Upper lobe of left lung (tissue), 6 donors: ENCODE measurements at regions not wholly inside any gene's neighbourhood (a gene's known extent, or its start where the extent isn't known, plus 50 kb on each side); places are given as distances from the start of the nearest gene placed in this dataset.

ENCODE experiments used
- ATAC-seq, 2 donors: fragments of 200-7000 bp; cut with Tn5 transposase; one replicate each; pipeline ENCODE4 v1.9.1; 2022; ENCODE audit warnings: mild to moderate bottlenecking in 2 of 2, moderate library complexity in 2 of 2; ENCODE audit not compliant: low FRiP score in 2 of 2
- DNase-seq, 2 donors: peaks; one replicate each; pipeline ENCODE4 v3.0.0-alpha.2; 2019 to 2020
- H3K27ac ChIP-seq, 4 donors: fragments of 200-600 bp; sonication (generic); one replicate each; pipeline ENCODE4 v1.5.1; 2016 to 2019
- H3K27me3 ChIP-seq, 4 donors: fragments of 200-600 bp; sonication (generic); one replicate each; pipeline ENCODE4 v1.5.1; 2017 to 2019
- H3K36me3 ChIP-seq, 4 donors: fragments of 200-600 bp; sonication (generic); one replicate each; pipeline ENCODE4 v1.5.1; 2016 to 2019
- H3K4me1 ChIP-seq, 4 donors: fragments of 200-600 bp; sonication (generic); one replicate each; pipeline ENCODE4 v1.5.1; 2018 to 2019
- H3K4me3 ChIP-seq, 4 donors: fragments of 200-600 bp; sonication (generic); one replicate each; pipeline ENCODE4 v1.5.1; 2017 to 2019; ENCODE audit warnings: mild to moderate bottlenecking in 2 of 4, moderate library complexity in 1 of 4
- H3K9me3 ChIP-seq, 4 donors: fragments of 200-600 bp; sonication (generic); one replicate each; pipeline ENCODE4 v1.5.1; 2018 to 2019
- CTCF ChIP-seq, 6 experiments: fragments of 450-650 bp in 4 of 6; fragments of 200-600 bp in 2 of 6; sonication (generic) in 2 of 6; IDR thresholded peaks; one replicate each; pipeline ENCODE4 v1.5.1; 2016 to 2019; ENCODE audit warnings: antibody characterized with exemption in 6 of 6
- EP300 ChIP-seq, 4 donors: sonication (generic); formaldehyde crosslinking; IDR thresholded peaks; one replicate each; pipeline ENCODE4 v1.5.1; 2017; ENCODE audit warnings: antibody characterized with exemption in 4 of 4, control low read depth in 2 of 4
- POLR2A ChIP-seq, 4 donors: fragments of 450-650 bp; IDR thresholded peaks; one replicate each; pipeline ENCODE4 v1.5.1; 2016 to 2017; ENCODE audit warnings: antibody characterized with exemption in 4 of 4, mild to moderate bottlenecking in 2 of 4
- POLR2AphosphoS5 ChIP-seq, 2 donors: sonication (generic); formaldehyde crosslinking; IDR thresholded peaks; one replicate each; pipeline ENCODE4 v1.5.1; 2017; ENCODE audit warnings: antibody characterized with exemption in 2 of 2
- WGBS, 2 donors: methylation state at CpG; one replicate each; pipeline ENCODE4 v1.1.5; 2017 to 2018; 5-methylcytosine and 5-hydroxymethylcytosine counted together
- donor health status: DM: no; HTN: no; CAD: no; lungs with moderate emphysema.
- donor health status: DM: no; HTN: yes; CAD: no; lungs with severe emphysema.

GRCh38 chr6:106829451-106829850 is 145.1 kb downstream of the CD24 start:
- no peaks in the 10 kb centered on the region for H3K36me3 ChIP-seq
- H3K27me3 ChIP-seq, result no peaks in the 10 kb centered on the region
- no peak for TF ChIP-seq EP300 (IDR thresholded peaks at IDR 0.05)
- TF ChIP-seq CTCF (IDR thresholded peaks at IDR 0.05), result no peak
- no peak for TF ChIP-seq POLR2AphosphoS5 (IDR thresholded peaks at IDR 0.05)
- no peak for TF ChIP-seq POLR2A (IDR thresholded peaks at IDR 0.05)
- no peaks in the 10 kb centered on the region for H3K9me3 ChIP-seq
- no peaks in the 10 kb centered on the region for H3K4me1 ChIP-seq
- ATAC-seq, result no peak
- no peak overlapping the region for H3K4me3 ChIP-seq
- WGBS, 2 donors, result 77 to 79% methylated on average over 4 of the region's 4 CpGs
- no peak for DNase-seq
- no peak overlapping the region for H3K27ac ChIP-seq

- 91 to 92% methylated on average over 3 of the region's 3 CpGs for WGBS, 2 donors
- H3K36me3 ChIP-seq, result no peaks in the 10 kb centered on the region
- no peaks in the 10 kb centered on the region for H3K4me1 ChIP-seq
- no peak for TF ChIP-seq POLR2AphosphoS5 (IDR thresholded peaks at IDR 0.05)
- no peak for TF ChIP-seq POLR2A (IDR thresholded peaks at IDR 0.05)
- no peak for TF ChIP-seq EP300 (IDR thresholded peaks at IDR 0.05)
- TF ChIP-seq CTCF (IDR thresholded peaks at IDR 0.05), result no peak
- no peak for ATAC-seq
- no peaks in the 10 kb centered on the region for H3K27me3 ChIP-seq
- H3K9me3 ChIP-seq, result no peaks in the 10 kb centered on the region
- no peak for DNase-seq
- no peak overlapping the region for H3K27ac ChIP-seq
- H3K4me3 ChIP-seq, result no peak overlapping the region
Observed at GRCh38 chr6:106827081-106827480, 147.4 kb downstream of the CD24 start.

GRCh38 chr6:106825156-106825555 is 149.4 kb downstream of the CD24 start:
- no peaks in the 10 kb centered on the region for H3K4me1 ChIP-seq
- H3K27ac ChIP-seq, result no peak overlapping the region
- ATAC-seq (no peak), DNase-seq (no peak)
- H3K4me3 ChIP-seq, result no peak overlapping the region
- H3K36me3 ChIP-seq, result no peaks in the 10 kb centered on the region
- 93 to 100% methylated on average over 1 to 2 of the region's 2 CpGs for WGBS, 2 donors
- H3K9me3 ChIP-seq, result no peaks in the 10 kb centered on the region
- TF ChIP-seq EP300 (IDR thresholded peaks at IDR 0.05), result no peak
- no peak for TF ChIP-seq POLR2AphosphoS5 (IDR thresholded peaks at IDR 0.05)
- TF ChIP-seq POLR2A (IDR thresholded peaks at IDR 0.05), result no peak
- TF ChIP-seq CTCF (IDR thresholded peaks at IDR 0.05), result no peak
- H3K27me3 ChIP-seq, result no peaks in the 10 kb centered on the region

GRCh38 chr6:106823732-106824351 is 150.7 kb downstream of the CD24 start:
- H3K4me3 ChIP-seq, result no peak overlapping the region
- 53 to 60% methylated on average over 8 to 10 of the region's 10 CpGs for WGBS, 2 donors
- no peaks in the 10 kb centered on the region for H3K4me1 ChIP-seq
- DNase-seq (peak in 1 of 2 donors; percentile 72), ATAC-seq (peak; percentile 16 to 78)
- no peaks in the 10 kb centered on the region for H3K36me3 ChIP-seq
- peak in 1 of 4 donors; percentile 38 for TF ChIP-seq EP300 (IDR thresholded peaks at IDR 0.05)
- TF ChIP-seq POLR2A (IDR thresholded peaks at IDR 0.05), result no peak
- no peaks in the 10 kb centered on the region for H3K27me3 ChIP-seq
- H3K9me3 ChIP-seq, result no peaks in the 10 kb centered on the region
- peak overlapping the region in 1 of 4 donors; percentile 36 for H3K27ac ChIP-seq

- Histone ChIP-seq H3K4me1 (no peaks in the 10 kb centered on the region), H3K4me3 (no peak overlapping the region), H3K36me3 (no peaks in the 10 kb centered on the region), H3K9me3 (no peaks in the 10 kb centered on the region), H3K27ac (no peak overlapping the region), H3K27me3 (no peaks in the 10 kb centered on the region)
- DNase-seq (no peak), ATAC-seq (no peak)
- TF ChIP-seq POLR2A (IDR thresholded peaks at IDR 0.05) (no peak), CTCF (IDR thresholded peaks at IDR 0.05) (no peak), EP300 (IDR thresholded peaks at IDR 0.05) (no peak), POLR2AphosphoS5 (IDR thresholded peaks at IDR 0.05) (no peak)
- 85 to 87% methylated on average over 5 of the region's 5 CpGs for WGBS, 2 donors
Observed at GRCh38 chr6:106823058-106823457, 151.5 kb downstream of the CD24 start.
